ENCODE measurements at regions not wholly inside any gene's neighbourhood (a gene's known extent, or its start where the extent isn't known, plus 50 kb on each side); places are given as distances from the start of the nearest gene placed in this dataset.

GRCh38 chr5:144581044-144581443 is 410.4 kb downstream of the KCTD16 start:
- H3K36me3 ChIP-seq: no peaks in the 10 kb centered on the region
- TF ChIP-seq CTCF (IDR thresholded peaks at IDR 0.05; ENCODE audit: low read depth, low read length): no peak

GRCh38 chr5:144577676-144578075 is 407.0 kb downstream of the KCTD16 start:
- TF ChIP-seq CTCF (IDR thresholded peaks at IDR 0.05; ENCODE audit: low read depth, low read length): no peak
- no peak for DNase-seq
- H3K9me3 ChIP-seq (ENCODE audit: severe bottlenecking): no peaks in the 10 kb centered on the region
- no peak overlapping the region for H3K27ac ChIP-seq
- no peak overlapping the region for H3K4me3 ChIP-seq (ENCODE audit: low read depth, low read length)
- no peaks in the 10 kb centered on the region for H3K27me3 ChIP-seq (ENCODE audit: insufficient read depth, low read depth, severe bottlenecking)
- H3K36me3 ChIP-seq: no peaks in the 10 kb centered on the region

More at GRCh38 chr5:144581044-144581443, 410.4 kb downstream of the KCTD16 start:
- Histone ChIP-seq H3K27ac (no peak overlapping the region), H3K9me3 (ENCODE audit: severe bottlenecking) (no peaks in the 10 kb centered on the region), H3K27me3 (ENCODE audit: insufficient read depth, low read depth, severe bottlenecking) (no peaks in the 10 kb centered on the region), H3K4me3 (ENCODE audit: low read depth, low read length) (no peak overlapping the region)
- no peak for DNase-seq

GRCh38 chr5:144575736-144576135 is 405.1 kb downstream of the KCTD16 start:
- Histone ChIP-seq H3K9me3 (ENCODE audit: severe bottlenecking) (no peaks in the 10 kb centered on the region), H3K36me3 (no peaks in the 10 kb centered on the region), H3K4me3 (ENCODE audit: low read depth, low read length) (no peak overlapping the region), H3K27ac (no peak overlapping the region), H3K27me3 (ENCODE audit: insufficient read depth, low read depth, severe bottlenecking) (no peaks in the 10 kb centered on the region)
- TF ChIP-seq CTCF (IDR thresholded peaks at IDR 0.05; ENCODE audit: low read depth, low read length): no peak
- DNase-seq: no peak

GRCh38 chr5:144567421-144567780 is 396.7 kb downstream of the KCTD16 start:
- no peak for DNase-seq
- Histone ChIP-seq H3K27me3 (ENCODE audit: insufficient read depth, low read depth, severe bottlenecking) (no peaks in the 10 kb centered on the region), H3K36me3 (no peaks in the 10 kb centered on the region), H3K4me3 (ENCODE audit: low read depth, low read length) (no peak overlapping the region), H3K9me3 (ENCODE audit: severe bottlenecking) (peaks cover 8% of the 10 kb centered on the region), H3K27ac (no peak overlapping the region)
- TF ChIP-seq CTCF (IDR thresholded peaks at IDR 0.05; ENCODE audit: low read depth, low read length): no peak

- Histone ChIP-seq H3K9me3 (ENCODE audit: severe bottlenecking) (peaks cover 8% of the 10 kb centered on the region), H3K27me3 (ENCODE audit: insufficient read depth, low read depth, severe bottlenecking) (no peaks in the 10 kb centered on the region), H3K4me3 (ENCODE audit: low read depth, low read length) (no peak overlapping the region), H3K27ac (no peak overlapping the region), H3K36me3 (no peaks in the 10 kb centered on the region)
- no peak for DNase-seq
- no peak for TF ChIP-seq CTCF (IDR thresholded peaks at IDR 0.05; ENCODE audit: low read depth, low read length)
These were observed 396.2 kb downstream of the KCTD16 start for GRCh38 chr5:144566747-144567420.

- Histone ChIP-seq H3K36me3 (no peaks in the 10 kb centered on the region), H3K27ac (no peak overlapping the region), H3K9me3 (ENCODE audit: severe bottlenecking) (no peaks in the 10 kb centered on the region), H3K4me3 (ENCODE audit: low read depth, low read length) (no peak overlapping the region), H3K27me3 (ENCODE audit: insufficient read depth, low read depth, severe bottlenecking) (no peaks in the 10 kb centered on the region)
- no peak for TF ChIP-seq CTCF (IDR thresholded peaks at IDR 0.05; ENCODE audit: low read depth, low read length)
- DNase-seq: no peak
These were observed 378.9 kb downstream of the KCTD16 start for GRCh38 chr5:144549580-144549979.
